ENCODE measurements at regions not wholly inside any gene's neighbourhood (a gene's known extent, or its start where the extent isn't known, plus 50 kb on each side); places are given as distances from the start of the nearest gene placed in this dataset.

GRCh38 chr3:21310161-21310560 is 440.8 kb downstream of the ZNF385D start:
- TF ChIP-seq, protein P1, sequence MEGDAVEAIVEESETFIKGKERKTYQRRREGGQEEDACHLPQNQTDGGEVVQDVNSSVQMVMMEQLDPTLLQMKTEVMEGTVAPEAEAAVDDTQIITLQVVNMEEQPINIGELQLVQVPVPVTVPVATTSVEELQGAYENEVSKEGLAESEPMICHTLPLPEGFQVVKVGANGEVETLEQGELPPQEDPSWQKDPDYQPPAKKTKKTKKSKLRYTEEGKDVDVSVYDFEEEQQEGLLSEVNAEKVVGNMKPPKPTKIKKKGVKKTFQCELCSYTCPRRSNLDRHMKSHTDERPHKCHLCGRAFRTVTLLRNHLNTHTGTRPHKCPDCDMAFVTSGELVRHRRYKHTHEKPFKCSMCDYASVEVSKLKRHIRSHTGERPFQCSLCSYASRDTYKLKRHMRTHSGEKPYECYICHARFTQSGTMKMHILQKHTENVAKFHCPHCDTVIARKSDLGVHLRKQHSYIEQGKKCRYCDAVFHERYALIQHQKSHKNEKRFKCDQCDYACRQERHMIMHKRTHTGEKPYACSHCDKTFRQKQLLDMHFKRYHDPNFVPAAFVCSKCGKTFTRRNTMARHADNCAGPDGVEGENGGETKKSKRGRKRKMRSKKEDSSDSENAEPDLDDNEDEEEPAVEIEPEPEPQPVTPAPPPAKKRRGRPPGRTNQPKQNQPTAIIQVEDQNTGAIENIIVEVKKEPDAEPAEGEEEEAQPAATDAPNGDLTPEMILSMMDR (IDR thresholded peaks at IDR 0.05 in 2 of 3, conservative IDR thresholded peaks at IDR 0.05 in 1 of 3; ENCODE audit: control insufficient read depth in 2 of 3, extremely low read depth in 1 of 3, insufficient read depth in 1 of 3, low read depth in 3 of 3, low read length in 3 of 3) = no peak
- TF ChIP-seq POLR2AphosphoS5 (IDR thresholded peaks at IDR 0.05; ENCODE audit: low read length) = no peak
- no peak for TF ChIP-seq JUNB (IDR thresholded peaks at IDR 0.05)
- TF ChIP-seq MYC (IDR thresholded peaks at IDR 0.05; ENCODE audit: insufficient read depth, insufficient read length, insufficient replicate concordance, low read length, severe bottlenecking) = no peak
- TF ChIP-seq, protein P2, sequence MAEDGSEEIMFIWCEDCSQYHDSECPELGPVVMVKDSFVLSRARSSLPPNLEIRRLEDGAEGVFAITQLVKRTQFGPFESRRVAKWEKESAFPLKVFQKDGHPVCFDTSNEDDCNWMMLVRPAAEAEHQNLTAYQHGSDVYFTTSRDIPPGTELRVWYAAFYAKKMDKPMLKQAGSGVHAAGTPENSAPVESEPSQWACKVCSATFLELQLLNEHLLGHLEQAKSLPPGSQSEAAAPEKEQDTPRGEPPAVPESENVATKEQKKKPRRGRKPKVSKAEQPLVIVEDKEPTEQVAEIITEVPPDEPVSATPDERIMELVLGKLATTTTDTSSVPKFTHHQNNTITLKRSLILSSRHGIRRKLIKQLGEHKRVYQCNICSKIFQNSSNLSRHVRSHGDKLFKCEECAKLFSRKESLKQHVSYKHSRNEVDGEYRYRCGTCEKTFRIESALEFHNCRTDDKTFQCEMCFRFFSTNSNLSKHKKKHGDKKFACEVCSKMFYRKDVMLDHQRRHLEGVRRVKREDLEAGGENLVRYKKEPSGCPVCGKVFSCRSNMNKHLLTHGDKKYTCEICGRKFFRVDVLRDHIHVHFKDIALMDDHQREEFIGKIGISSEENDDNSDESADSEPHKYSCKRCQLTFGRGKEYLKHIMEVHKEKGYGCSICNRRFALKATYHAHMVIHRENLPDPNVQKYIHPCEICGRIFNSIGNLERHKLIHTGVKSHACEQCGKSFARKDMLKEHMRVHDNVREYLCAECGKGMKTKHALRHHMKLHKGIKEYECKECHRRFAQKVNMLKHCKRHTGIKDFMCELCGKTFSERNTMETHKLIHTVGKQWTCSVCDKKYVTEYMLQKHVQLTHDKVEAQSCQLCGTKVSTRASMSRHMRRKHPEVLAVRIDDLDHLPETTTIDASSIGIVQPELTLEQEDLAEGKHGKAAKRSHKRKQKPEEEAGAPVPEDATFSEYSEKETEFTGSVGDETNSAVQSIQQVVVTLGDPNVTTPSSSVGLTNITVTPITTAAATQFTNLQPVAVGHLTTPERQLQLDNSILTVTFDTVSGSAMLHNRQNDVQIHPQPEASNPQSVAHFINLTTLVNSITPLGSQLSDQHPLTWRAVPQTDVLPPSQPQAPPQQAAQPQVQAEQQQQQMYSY (CRISPR knock-in tag; IDR thresholded peaks at IDR 0.05) = no peak
- TF ChIP-seq, protein P3, sequence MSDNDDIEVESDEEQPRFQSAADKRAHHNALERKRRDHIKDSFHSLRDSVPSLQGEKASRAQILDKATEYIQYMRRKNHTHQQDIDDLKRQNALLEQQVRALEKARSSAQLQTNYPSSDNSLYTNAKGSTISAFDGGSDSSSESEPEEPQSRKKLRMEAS (IDR thresholded peaks at IDR 0.05; ENCODE audit: low read depth, low read length) = no peak
- no peak for TF ChIP-seq USF1 (IDR thresholded peaks at IDR 0.05; ENCODE audit: borderline replicate concordance, extremely low read length, insufficient read depth, low read depth, low read length)
- no peak for TF ChIP-seq ASH2L (IDR thresholded peaks at IDR 0.05; ENCODE audit: borderline replicate concordance, low read depth)
- no peak for TF ChIP-seq POLR2A (IDR thresholded peaks at IDR 0.05; ENCODE audit: low read depth, low read length)
